ENCODE measurements at regions not wholly inside any gene's neighbourhood (a gene's known extent, or its start where the extent isn't known, plus 50 kb on each side); places are given as distances from the start of the nearest gene placed in this dataset.

DNA sequence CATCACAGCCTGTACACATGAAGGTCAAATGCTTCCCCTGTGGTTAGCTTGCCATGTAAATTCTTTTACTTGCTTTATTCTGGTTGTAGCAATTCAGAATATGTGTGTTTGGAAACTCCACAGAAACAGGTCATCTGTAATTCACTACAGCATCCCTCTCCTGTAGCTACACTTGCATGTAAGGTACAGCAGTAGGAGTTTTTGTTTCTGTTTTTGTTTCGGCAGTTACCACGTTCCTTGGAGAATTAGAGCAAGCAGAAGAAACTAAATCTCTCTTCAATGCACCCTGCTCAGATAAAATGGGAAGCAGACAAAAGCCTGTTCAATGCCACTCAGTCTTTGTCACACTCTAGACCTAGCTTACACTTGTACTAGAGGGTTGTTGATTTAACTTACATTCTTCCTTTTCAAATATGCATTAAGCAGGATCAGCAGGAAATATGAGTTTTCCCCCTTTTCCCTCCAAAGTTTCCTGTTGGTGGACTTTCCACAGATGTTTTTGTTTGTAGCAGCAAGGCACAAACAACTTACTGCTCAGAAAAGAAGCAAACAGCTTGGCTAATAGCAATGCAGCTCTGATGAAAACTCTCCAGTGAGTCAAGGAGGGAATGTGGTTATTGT, 80.9 kb downstream of the YIPF5 start:
- ATAC-seq (ENCODE audit: low read depth) = no peak
- ChIA-PET CTCF (no interaction called here), POLR2A (no interaction called here)
- H3K9me3 Mint-ChIP-seq = no peaks in the 10 kb centered on the region
- no peak for TF ChIP-seq CTCF (IDR thresholded peaks at IDR 0.05)
- intact Hi-C loops (cut with micrococcal nuclease) = no loop called here
- no peak overlapping the region for H3K27ac Mint-ChIP-seq
- no peaks in the 10 kb centered on the region for H3K27me3 Mint-ChIP-seq
- no peak overlapping the region for H3K4me3 Mint-ChIP-seq
- peaks cover 4% of the 10 kb centered on the region for H3K4me1 Mint-ChIP-seq
- H3K36me3 Mint-ChIP-seq (ENCODE audit: low read depth) = no peaks in the 10 kb centered on the region
- no peak for DNase-seq

DNA sequence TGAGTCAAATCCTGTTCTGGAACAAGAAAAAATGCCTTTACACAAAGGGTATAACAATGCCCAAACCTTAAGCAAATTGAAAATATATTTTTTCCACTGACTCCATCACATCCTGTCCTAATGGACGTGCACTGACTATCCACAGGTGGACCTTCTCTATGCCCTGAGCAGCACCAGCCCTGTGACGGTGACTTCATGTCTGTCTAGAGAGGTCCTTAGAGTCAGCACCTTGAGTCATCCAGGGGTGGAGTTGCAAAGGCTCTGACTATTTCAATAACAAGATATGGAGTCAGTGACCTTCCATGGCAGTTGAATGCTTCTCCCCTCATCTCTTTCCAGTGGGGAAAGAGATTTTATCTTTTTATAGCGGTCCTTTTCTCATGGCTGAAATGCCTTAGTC, 78.0 kb downstream of the YIPF5 start:
- no peak overlapping the region for H3K27ac Mint-ChIP-seq
- H3K9me3 Mint-ChIP-seq = no peaks in the 10 kb centered on the region
- no peak for ATAC-seq (ENCODE audit: low read depth)
- no peaks in the 10 kb centered on the region for H3K27me3 Mint-ChIP-seq
- no peaks in the 10 kb centered on the region for H3K36me3 Mint-ChIP-seq (ENCODE audit: low read depth)
- ChIA-PET POLR2A (no interaction called here), CTCF (no interaction called here)
- H3K4me3 Mint-ChIP-seq = no peak overlapping the region
- no peak for TF ChIP-seq CTCF (IDR thresholded peaks at IDR 0.05)
- DNase-seq = no peak
- H3K4me1 Mint-ChIP-seq = peaks cover 4% of the 10 kb centered on the region
- intact Hi-C loops (cut with micrococcal nuclease) = no loop called here

DNA sequence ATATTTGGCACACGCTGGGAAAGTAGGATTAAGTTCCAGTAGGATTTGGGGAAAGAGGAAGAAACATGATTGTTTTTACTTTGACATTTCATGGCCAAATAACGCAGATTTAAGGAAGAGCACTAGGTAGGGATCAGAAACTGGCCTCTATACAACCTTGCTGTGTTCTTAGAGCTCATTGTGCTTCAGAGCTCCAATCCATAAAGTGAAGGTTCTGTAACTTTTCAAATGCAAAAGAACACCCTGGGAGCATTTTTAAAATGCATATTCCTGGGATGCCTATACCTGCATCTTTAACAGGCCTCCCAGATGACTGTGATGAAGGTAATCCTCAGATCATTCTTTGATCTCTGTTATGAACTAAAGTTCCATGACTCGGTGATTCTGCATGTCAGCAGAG, 77.1 kb downstream of the YIPF5 start:
- Mint-ChIP-seq H3K27ac (no peak overlapping the region), H3K4me3 (no peak overlapping the region), H3K9me3 (no peaks in the 10 kb centered on the region), H3K27me3 (no peaks in the 10 kb centered on the region), H3K4me1 (peaks cover 4% of the 10 kb centered on the region), H3K36me3 (ENCODE audit: low read depth) (no peaks in the 10 kb centered on the region)
- ChIA-PET POLR2A (no interaction called here), CTCF (no interaction called here)
- ATAC-seq (ENCODE audit: low read depth) = no peak
- intact Hi-C loops (cut with micrococcal nuclease) = no loop called here
- DNase-seq = no peak
- TF ChIP-seq CTCF (IDR thresholded peaks at IDR 0.05) = no peak

DNA sequence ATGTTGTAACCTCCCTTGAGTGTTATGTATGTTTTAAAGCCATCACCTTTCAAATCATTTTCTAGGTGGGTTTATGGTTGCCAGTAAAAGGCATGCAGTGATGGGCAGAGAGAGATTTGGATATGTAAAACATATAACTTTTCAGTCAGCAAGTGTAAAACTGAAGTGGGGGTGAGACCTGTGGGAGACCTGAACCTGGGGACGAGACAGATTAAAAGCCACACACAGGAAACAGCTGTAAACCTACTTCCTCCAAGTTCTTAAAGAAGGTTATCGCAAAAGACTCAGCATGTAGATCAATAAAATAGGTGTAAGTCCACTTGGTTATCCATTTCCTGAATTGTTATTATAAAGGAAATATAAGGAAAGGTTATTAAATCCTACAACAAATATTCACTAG, 76.6 kb downstream of the YIPF5 start:
- TF ChIP-seq CTCF (IDR thresholded peaks at IDR 0.05) = no peak
- ChIA-PET CTCF (no interaction called here), POLR2A (no interaction called here)
- H3K4me3 Mint-ChIP-seq = no peak overlapping the region
- no peak for DNase-seq
- no peaks in the 10 kb centered on the region for H3K9me3 Mint-ChIP-seq
- H3K4me1 Mint-ChIP-seq = peaks cover 4% of the 10 kb centered on the region
- H3K36me3 Mint-ChIP-seq (ENCODE audit: low read depth) = no peaks in the 10 kb centered on the region
- H3K27me3 Mint-ChIP-seq = no peaks in the 10 kb centered on the region
- no peak overlapping the region for H3K27ac Mint-ChIP-seq
- ATAC-seq (ENCODE audit: low read depth) = no peak
- intact Hi-C loops (cut with micrococcal nuclease) = no loop called here

DNA sequence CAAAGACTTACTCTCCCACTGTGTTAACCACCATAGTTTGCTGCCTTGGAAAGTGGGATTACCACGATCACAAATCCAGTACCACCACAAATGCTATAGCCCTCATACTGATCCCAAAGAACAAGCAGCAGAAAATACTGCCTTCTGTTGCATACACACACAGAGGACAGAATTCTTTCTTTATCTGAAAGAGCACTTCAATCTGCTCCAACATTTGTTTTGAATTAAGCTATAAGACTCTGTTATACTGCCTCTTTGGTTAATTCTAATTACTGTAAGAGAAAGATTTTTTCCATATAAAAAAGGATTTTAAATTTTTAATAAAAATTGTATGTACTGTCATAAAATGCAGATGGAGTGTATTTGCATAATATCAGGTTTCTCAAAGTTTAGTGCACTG, 69.8 kb downstream of the YIPF5 start:
- no peak for TF ChIP-seq CTCF (IDR thresholded peaks at IDR 0.05)
- no peaks in the 10 kb centered on the region for H3K36me3 Mint-ChIP-seq (ENCODE audit: low read depth)
- peaks cover 2% of the 10 kb centered on the region for H3K27me3 Mint-ChIP-seq
- intact Hi-C loops (cut with micrococcal nuclease) = no loop called here
- no peak overlapping the region for H3K27ac Mint-ChIP-seq
- H3K9me3 Mint-ChIP-seq = no peaks in the 10 kb centered on the region
- no peak overlapping the region for H3K4me3 Mint-ChIP-seq
- ChIA-PET CTCF (no interaction called here), POLR2A (no interaction called here)
- ATAC-seq (ENCODE audit: low read depth) (no peak), DNase-seq (no peak)
- no peaks in the 10 kb centered on the region for H3K4me1 Mint-ChIP-seq
